ENCODE measurements at regions not wholly inside any gene's neighbourhood (a gene's known extent, or its start where the extent isn't known, plus 50 kb on each side); places are given as distances from the start of the nearest gene placed in this dataset.

DNA sequence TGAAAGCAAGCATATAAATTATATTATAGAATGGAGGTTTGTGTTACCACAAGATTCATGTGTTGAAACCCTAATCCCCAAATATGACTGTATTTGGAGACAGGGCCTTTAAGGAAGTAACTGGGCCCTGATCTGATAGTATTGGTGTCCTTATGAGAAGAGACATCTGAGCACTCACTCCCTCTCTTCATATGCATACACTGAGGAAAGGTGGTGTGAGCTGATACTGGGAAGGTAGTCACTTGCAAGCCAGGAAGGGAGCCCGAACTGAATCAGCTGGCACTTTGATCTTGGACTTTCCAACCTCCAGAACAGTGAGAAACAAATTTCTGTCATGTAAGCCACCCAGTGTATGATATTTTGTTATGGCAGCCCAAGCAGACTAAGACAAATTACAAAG, 66.9 kb upstream of the RHOBTB1 start:
- TF ChIP-seq, protein P1, sequence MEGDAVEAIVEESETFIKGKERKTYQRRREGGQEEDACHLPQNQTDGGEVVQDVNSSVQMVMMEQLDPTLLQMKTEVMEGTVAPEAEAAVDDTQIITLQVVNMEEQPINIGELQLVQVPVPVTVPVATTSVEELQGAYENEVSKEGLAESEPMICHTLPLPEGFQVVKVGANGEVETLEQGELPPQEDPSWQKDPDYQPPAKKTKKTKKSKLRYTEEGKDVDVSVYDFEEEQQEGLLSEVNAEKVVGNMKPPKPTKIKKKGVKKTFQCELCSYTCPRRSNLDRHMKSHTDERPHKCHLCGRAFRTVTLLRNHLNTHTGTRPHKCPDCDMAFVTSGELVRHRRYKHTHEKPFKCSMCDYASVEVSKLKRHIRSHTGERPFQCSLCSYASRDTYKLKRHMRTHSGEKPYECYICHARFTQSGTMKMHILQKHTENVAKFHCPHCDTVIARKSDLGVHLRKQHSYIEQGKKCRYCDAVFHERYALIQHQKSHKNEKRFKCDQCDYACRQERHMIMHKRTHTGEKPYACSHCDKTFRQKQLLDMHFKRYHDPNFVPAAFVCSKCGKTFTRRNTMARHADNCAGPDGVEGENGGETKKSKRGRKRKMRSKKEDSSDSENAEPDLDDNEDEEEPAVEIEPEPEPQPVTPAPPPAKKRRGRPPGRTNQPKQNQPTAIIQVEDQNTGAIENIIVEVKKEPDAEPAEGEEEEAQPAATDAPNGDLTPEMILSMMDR (conservative IDR thresholded peaks at IDR 0.05; ENCODE audit: low read depth, low read length): no peak
- TF ChIP-seq EZH2 (IDR thresholded peaks at IDR 0.05; ENCODE audit: borderline replicate concordance, low read depth, low read length, poor library complexity, severe bottlenecking): no peak
